IMR-90 (cell line): ENCODE measurements at regions not wholly inside any gene's neighbourhood (a gene's known extent, or its start where the extent isn't known, plus 50 kb on each side); places are given as distances from the start of the nearest gene placed in this dataset.

Source experiments
- ATAC-seq: fragments of 200-7000 bp; cut with Tn5 transposase; 2 replicates; pipeline ENCODE4 v1.9.1; 2020; ENCODE audit warnings: low read depth, mild to moderate bottlenecking, moderate library complexity
- BruUV-seq: library from RNA; stranded (reverse); fragments of 400-500 nt; replicated peaks from 2 replicates; lab custom pipeline; 2021; lab: Mats Ljungman, UMichigan
- CTCF ChIA-PET: fragments of 300-600 bp; formaldehyde crosslinking; extraction: SDS; loops from one replicate; lab custom pipeline; 2021; ENCODE audit warnings: antibody characterized with exemption; lab: Yijun Ruan, JAX
- POLR2A ChIA-PET: fragments of 300-600 bp; sonication (Branson Sonifier 250); formaldehyde crosslinking; loops from one replicate; lab custom pipeline; 2022; ENCODE audit warnings: antibody characterized with exemption; ENCODE audit not compliant: unreplicated experiment; lab: Charles Lee
- DNase-seq: peaks from one replicate; pipeline ENCODE4 v3.0.0; 2013
- H2AFZ ChIP-seq: replicated peaks from 2 replicates; pipeline ENCODE3; 2013; ENCODE audit warnings: low read length, mild to moderate bottlenecking; ENCODE audit not compliant: poor library complexity
- H2AK5ac ChIP-seq: 2 replicates; pipeline ENCODE4 v1.6.1; 2013; ENCODE audit warnings: low read depth, low read length, inconsistent platforms
- H2AK9ac ChIP-seq: replicated peaks from 2 replicates; pipeline ENCODE3; 2013; ENCODE audit warnings: mild to moderate bottlenecking, low read depth, low read length, moderate library complexity; ENCODE audit not compliant: poor library complexity
- H2BK120ac ChIP-seq: 2 replicates; pipeline ENCODE4 v1.6.1; 2013; ENCODE audit warnings: low read depth, low read length, inconsistent platforms
- H2BK15ac ChIP-seq: 3 replicates; pipeline ENCODE4 v1.6.1; 2013; ENCODE audit warnings: low read depth, low read length, inconsistent platforms
- H2BK20ac ChIP-seq: 2 replicates; pipeline ENCODE4 v1.6.1; 2013; ENCODE audit warnings: low read depth, mild to moderate bottlenecking, inconsistent platforms, low read length, moderate library complexity
- H2BK5ac ChIP-seq: 2 replicates; pipeline ENCODE4 v1.6.1; 2013; ENCODE audit warnings: mild to moderate bottlenecking, low read depth, low read length, inconsistent platforms; ENCODE audit not compliant: poor library complexity, severe bottlenecking
- H3K14ac ChIP-seq: replicated peaks from 2 replicates; pipeline ENCODE4 v1.6.1; 2013; ENCODE audit warnings: low read depth, low read length, inconsistent platforms
- H3K18ac ChIP-seq: 2 replicates; pipeline ENCODE4 v1.6.1; 2013; ENCODE audit warnings: low read depth, low read length, control low read depth
- H3K23ac ChIP-seq: 2 replicates; pipeline ENCODE4 v1.6.1; 2013; ENCODE audit warnings: low read depth, low read length, inconsistent platforms
- H3K27ac ChIP-seq: 2 replicates; pipeline ENCODE4 v1.5.1; 2013; ENCODE audit warnings: mild to moderate bottlenecking, control low read depth, low read length; ENCODE audit not compliant: insufficient read depth
- H3K27me3 ChIP-seq: 2 replicates; pipeline ENCODE4 v1.6.1; 2013; ENCODE audit warnings: low read length; ENCODE audit not compliant: control insufficient read depth, insufficient read depth
- H3K36me3 ChIP-seq: 2 replicates; pipeline ENCODE4 v1.6.1; 2013; ENCODE audit warnings: low read length, mixed read lengths; ENCODE audit not compliant: control insufficient read depth, insufficient read depth
- H3K4ac ChIP-seq: 2 replicates; pipeline ENCODE4 v1.6.1; 2013; ENCODE audit warnings: low read depth, low read length, inconsistent platforms
- H3K4me1 ChIP-seq: 2 replicates; pipeline ENCODE4 v1.6.1; 2013; ENCODE audit warnings: low read length, mixed read lengths; ENCODE audit not compliant: control insufficient read depth, insufficient read depth
- H3K4me2 ChIP-seq: 2 replicates; pipeline ENCODE4 v1.6.1; 2013; ENCODE audit warnings: low read depth, mild to moderate bottlenecking, control low read depth, low read length, moderate library complexity
- H3K4me3 ChIP-seq: 2 replicates; pipeline ENCODE4 v1.5.1; 2013; ENCODE audit warnings: low read depth, mild to moderate bottlenecking, control low read depth, low read length, moderate library complexity; ENCODE audit not compliant: insufficient read depth
- H3K56ac ChIP-seq: 2 replicates; pipeline ENCODE4 v1.6.1; 2013; ENCODE audit warnings: low read length, inconsistent platforms; ENCODE audit not compliant: insufficient read depth; ENCODE audit errors: extremely low read depth
- H3K79me1 ChIP-seq, 2 experiments: 2 replicates each; pipeline ENCODE4 v1.6.1; 2013; ENCODE audit warnings: low read length in 2 of 2, inconsistent platforms in 1 of 2, low read depth in 1 of 2
- H3K9ac ChIP-seq: 2 replicates; pipeline ENCODE4 v1.6.1; 2013; ENCODE audit warnings: low read depth, low read length, control low read depth
- H3K9me1 ChIP-seq: 2 replicates; pipeline ENCODE4 v1.6.1; 2013; ENCODE audit warnings: low read length, inconsistent platforms; ENCODE audit not compliant: insufficient read depth
- H3K9me3 ChIP-seq: 2 replicates; pipeline ENCODE4 v1.6.1; 2013; ENCODE audit warnings: low read length; ENCODE audit not compliant: control insufficient read depth, insufficient read depth
- H4K20me1 ChIP-seq: 2 replicates; pipeline ENCODE4 v1.6.1; 2013; ENCODE audit warnings: low read length, inconsistent platforms; ENCODE audit not compliant: insufficient read depth
- H4K5ac ChIP-seq: 2 replicates; pipeline ENCODE4 v1.6.1; 2013; ENCODE audit warnings: mild to moderate bottlenecking, low read depth, low read length, control low read depth
- H4K8ac ChIP-seq, 2 experiments: 2 replicates each; pipeline ENCODE4 v1.6.1; 2013; ENCODE audit warnings: low read depth in 2 of 2, low read length in 2 of 2, control low read depth in 1 of 2, inconsistent platforms in 1 of 2
- H4K91ac ChIP-seq: 2 replicates; pipeline ENCODE4 v1.6.1; 2013; ENCODE audit warnings: low read depth, low read length, inconsistent platforms; ENCODE audit not compliant: insufficient read depth
- CEBPB ChIP-seq: IDR thresholded peaks from 2 replicates; pipeline ENCODE4 v1.6.1; 2012; ENCODE audit warnings: low read depth, low read length, improper control_type of control experiment
- MXI1 ChIP-seq: IDR thresholded peaks from 2 replicates; pipeline ENCODE4 v1.6.1; 2012; ENCODE audit warnings: low read depth, mild to moderate bottlenecking, low read length, moderate library complexity, borderline replicate concordance
- RAD21 ChIP-seq: IDR thresholded peaks from 2 replicates; pipeline ENCODE4 v1.6.1; 2012; ENCODE audit warnings: low read length, improper control_type of control experiment
- RCOR1 ChIP-seq: IDR thresholded peaks from 2 replicates; pipeline ENCODE4 v1.6.1; 2012; ENCODE audit warnings: mild to moderate bottlenecking, low read length, improper control_type of control experiment; ENCODE audit not compliant: insufficient replicate concordance
- SMC3 ChIP-seq: fragments of 150-350 bp; IDR thresholded peaks from 2 replicates; pipeline ENCODE4 v1.6.1; 2016; ENCODE audit warnings: low read depth, mild to moderate bottlenecking, antibody characterized with exemption, low read length, moderate library complexity
- WGBS, 2 experiments: methylation state at CpG; one replicate each; pipeline versions ENCODE4 v1.1.5 to v1.1.7; 2013; ENCODE audit warnings: missing lambda C conversion rate in 2 of 2; ENCODE audit not compliant: insufficient read length in 1 of 2; ENCODE audit errors: extremely low coverage in 2 of 2; 5-methylcytosine and 5-hydroxymethylcytosine counted together
- dilution Hi-C: fragments of 300-500 bp; cut with HindIII; formaldehyde crosslinking; loops from one replicate; pipeline ENCODE4 v1.14.3; 2018; ENCODE audit warnings: low sequenced_read_pairs; ENCODE audit not compliant: unreplicated experiment
- in situ Hi-C: fragments of 300-500 bp; cut with MboI; formaldehyde crosslinking; loops from 3 replicates; pipeline ENCODE4 v1.14.3; 2019; ENCODE audit warnings: low sequenced_read_pairs, inconsistent platforms, mixed read lengths
- intact Hi-C: fragments of 100-400 bp; cut with micrococcal nuclease; formaldehyde crosslinking; loops from 2 replicates; pipeline ENCODE4 v1.10.0; 2022
- TF ChIP-seq, protein P1 (sequence below): fragments of 150-350 bp; IDR thresholded peaks from 2 replicates; pipeline ENCODE4 v1.6.1; 2016; ENCODE audit warnings: low read depth, mild to moderate bottlenecking, low read length, moderate library complexity, borderline replicate concordance

DNA sequence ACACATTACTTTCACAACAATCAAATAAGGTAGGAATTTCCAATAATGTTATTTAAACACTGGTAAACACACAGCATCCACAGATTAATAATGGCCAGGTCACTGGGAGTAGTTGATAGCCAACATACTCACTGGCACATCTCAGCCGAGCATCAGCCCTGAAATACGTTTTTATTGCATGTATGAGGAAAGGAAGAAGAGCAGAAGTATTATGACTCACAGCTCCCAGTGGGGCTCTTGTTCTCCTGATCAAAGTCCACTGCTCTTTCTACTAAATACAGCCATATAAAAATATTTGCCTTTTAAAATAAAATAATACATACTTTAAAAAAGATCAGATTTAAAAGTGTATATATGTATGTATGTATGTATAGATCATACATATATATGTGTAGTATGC is 999.6 kb downstream of the SUCLG1 start:
- ChIA-PET CTCF (no interaction called here), POLR2A (no interaction called here)
- Histone ChIP-seq H3K9me3 (no peaks in the 10 kb centered on the region), H4K20me1 (no peaks in the 10 kb centered on the region), H3K27ac (no peak overlapping the region), H3K4me2 (no peak overlapping the region), H2AK5ac (no peak overlapping the region), H2AK9ac (no peak overlapping the region), H3K4me3 (no peak overlapping the region), H3K9ac (no peak overlapping the region), H2BK15ac (no peak overlapping the region), H3K56ac (no peak overlapping the region), H2BK5ac (no peak overlapping the region), H2BK20ac (no peak overlapping the region), H4K91ac (no peak overlapping the region), H3K36me3 (no peaks in the 10 kb centered on the region), H3K9me1 (no peaks in the 10 kb centered on the region), H4K8ac (no peak overlapping the region), H2AFZ (no peak overlapping the region), H3K4me1 (no peaks in the 10 kb centered on the region), H3K27me3 (no peaks in the 10 kb centered on the region), H3K4ac (no peak overlapping the region), H3K79me1 (no peaks in the 10 kb centered on the region), H3K14ac (no peak overlapping the region), H2BK120ac (no peak overlapping the region), H4K5ac (no peak overlapping the region), H3K18ac (no peak overlapping the region), H3K23ac (no peak overlapping the region)
- intact Hi-C loops (no loop called here), in situ Hi-C loops (no loop called here), dilution Hi-C loops (no loop called here)
- ATAC-seq (no peak), DNase-seq (no peak)
- BruUV-seq, result no TSS peak
- TF ChIP-seq CEBPB, result no peak
- TF ChIP-seq, protein P1, sequence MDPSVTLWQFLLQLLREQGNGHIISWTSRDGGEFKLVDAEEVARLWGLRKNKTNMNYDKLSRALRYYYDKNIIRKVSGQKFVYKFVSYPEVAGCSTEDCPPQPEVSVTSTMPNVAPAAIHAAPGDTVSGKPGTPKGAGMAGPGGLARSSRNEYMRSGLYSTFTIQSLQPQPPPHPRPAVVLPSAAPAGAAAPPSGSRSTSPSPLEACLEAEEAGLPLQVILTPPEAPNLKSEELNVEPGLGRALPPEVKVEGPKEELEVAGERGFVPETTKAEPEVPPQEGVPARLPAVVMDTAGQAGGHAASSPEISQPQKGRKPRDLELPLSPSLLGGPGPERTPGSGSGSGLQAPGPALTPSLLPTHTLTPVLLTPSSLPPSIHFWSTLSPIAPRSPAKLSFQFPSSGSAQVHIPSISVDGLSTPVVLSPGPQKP, result no peak
- no peak for TF ChIP-seq RCOR1
- no peak for TF ChIP-seq RAD21
- TF ChIP-seq MXI1, result no peak
- TF ChIP-seq SMC3, result no peak
- WGBS, 2 experiments, result no CpG with 5 or more reads among the region's 2 CpGs
